ENCODE measurements at regions not wholly inside any gene's neighbourhood (a gene's known extent, or its start where the extent isn't known, plus 50 kb on each side); places are given as distances from the start of the nearest gene placed in this dataset.

- no peak for DNase-seq
These were observed 145.9 kb downstream of the CDC5L start for GRCh38 chr6:44533421-44533820.

DNA sequence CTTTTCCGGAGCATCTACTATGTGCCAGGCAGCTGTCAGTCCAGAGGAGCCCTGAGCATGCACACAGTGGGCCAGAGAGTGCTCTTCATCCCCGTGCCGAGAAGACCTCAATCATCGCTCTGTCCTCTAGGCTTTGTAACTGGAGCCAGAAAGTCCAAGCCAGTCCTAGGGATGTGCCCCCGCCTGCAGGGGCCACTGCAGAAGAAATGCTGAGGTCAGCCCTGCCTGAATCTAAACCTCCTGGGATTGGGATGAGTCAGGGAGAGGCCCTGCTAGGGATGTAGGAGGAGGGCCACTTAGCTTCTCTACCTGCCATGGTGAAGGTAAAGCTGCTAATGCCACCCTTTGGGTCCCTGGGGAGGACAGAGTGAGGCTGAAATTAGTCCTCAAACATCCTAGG, 146.8 kb downstream of the CDC5L start:
- DNase-seq, result no peak

DNA sequence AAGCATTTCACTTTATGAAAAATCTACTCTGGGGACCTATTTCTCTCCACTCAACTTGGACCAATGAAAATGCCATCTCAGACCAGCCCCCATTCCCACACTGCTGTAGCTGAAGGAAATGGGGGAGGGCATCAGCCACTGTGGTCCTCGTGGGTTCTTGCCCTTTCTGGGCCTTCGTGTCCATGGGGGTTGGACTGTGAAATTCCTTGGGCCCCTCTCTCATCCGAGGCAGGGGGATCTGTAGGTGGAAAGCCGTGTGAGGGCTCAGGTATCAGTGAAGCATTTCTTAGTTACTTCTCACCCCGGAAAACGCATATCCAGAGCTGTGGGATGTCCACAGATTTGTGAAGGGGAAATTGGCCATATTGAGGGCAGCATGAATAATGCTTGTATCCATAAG, 147.9 kb downstream of the CDC5L start:
- no peak for DNase-seq

GRCh38 chr6:44535967-44536366, 148.5 kb downstream of the CDC5L start:
- no peak for DNase-seq

GRCh38 chr6:44537306-44538049, 150.0 kb downstream of the CDC5L start:
- DNase-seq, result no peak

DNA sequence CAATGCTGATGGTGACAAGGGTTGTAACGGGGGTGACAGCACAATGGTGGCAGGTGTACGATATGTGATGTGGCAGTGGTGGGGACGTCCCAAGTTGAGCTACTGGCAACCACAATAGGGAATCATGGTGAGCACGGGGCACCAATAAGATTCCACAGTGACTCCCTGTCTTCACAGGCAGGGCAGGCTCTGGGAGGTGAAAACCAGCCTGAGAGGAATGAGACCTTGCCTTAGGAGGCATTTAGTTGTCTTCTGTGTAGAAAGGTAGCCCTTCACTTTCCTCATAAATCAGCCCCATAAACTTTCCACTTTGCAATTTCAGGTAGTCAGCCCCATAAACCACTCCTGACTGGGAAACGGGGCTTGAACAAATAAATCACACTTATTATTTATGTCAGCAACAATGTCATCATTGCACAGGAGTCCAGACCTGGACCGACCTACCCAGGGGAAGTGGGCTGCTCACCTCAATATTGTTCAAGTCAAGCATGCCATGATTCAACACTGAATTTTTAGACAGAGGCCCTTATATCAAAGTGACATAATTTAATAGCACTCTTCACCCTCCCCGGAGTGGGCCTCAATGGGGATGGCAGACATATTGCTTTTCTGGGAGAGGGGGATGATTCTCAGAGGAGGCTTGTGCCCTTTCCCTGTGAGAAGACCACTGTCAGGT, 150.8 kb downstream of the CDC5L start:
- DNase-seq, result no peak

DNA sequence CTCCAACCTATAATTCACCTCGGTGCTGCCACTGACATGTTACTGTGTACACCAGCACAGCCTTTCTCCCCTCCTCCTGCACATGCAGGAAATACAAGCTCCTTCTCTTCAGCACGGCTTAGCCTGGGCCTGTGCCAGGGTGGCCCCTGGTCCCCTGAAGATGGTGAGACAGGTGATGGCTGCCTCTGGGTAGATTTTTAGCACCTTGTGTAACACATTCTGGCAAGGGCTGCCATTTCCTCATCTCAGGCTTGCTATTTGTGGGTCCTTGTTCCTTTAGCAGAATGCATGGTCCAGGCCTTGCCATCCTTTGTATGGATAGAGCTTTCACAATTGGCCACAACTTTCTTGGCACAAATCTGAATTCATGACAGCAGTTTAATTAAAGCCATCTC, 151.3 kb downstream of the CDC5L start:
- no peak for DNase-seq

GRCh38 chr6:44539701-44540355, 152.3 kb downstream of the CDC5L start:
- DNase-seq, result no peak

DNA sequence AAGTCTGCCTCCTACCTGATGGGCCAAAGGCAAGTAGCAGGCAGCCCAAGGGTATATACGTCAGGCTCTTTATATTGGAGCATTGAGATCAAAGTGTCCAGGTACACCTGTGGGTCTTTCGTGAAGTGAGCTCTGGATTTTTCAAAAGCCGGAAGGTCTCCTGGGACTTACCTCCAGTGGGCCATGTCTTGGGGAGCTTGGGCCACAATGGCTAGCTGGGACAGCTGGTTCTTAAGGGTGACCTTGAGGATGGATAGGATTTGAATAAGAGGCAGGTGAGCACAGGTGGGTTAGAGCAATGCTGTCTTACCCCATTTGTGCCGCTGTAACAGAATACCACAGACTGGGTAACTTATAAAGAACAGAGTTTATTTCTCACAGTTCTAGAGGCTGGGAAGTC, 153.4 kb downstream of the CDC5L start:
- no peak for DNase-seq

- DNase-seq, result peak; percentile 52
These were observed 155.1 kb downstream of the CDC5L start for GRCh38 chr6:44542401-44543116.

DNA sequence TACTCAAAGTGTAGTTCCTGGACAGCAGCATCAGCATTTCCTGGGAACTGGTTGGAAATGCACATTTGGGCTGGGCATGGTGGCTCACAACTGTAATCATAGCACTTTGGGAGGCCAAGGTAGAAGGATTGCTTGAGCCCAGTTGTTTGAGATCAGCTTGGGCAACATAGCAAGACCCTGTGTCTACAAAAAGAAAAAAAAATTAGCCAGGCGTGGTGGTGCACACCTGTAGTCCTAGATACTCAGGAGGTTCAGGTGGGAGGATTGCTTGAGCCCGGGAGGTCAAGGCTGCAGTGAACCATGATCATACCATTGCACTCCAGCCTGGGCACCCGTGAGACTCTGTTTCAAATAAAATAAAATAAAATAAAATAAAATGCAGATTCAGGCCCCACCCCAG, 156.2 kb downstream of the CDC5L start:
- no peak for DNase-seq

DNA sequence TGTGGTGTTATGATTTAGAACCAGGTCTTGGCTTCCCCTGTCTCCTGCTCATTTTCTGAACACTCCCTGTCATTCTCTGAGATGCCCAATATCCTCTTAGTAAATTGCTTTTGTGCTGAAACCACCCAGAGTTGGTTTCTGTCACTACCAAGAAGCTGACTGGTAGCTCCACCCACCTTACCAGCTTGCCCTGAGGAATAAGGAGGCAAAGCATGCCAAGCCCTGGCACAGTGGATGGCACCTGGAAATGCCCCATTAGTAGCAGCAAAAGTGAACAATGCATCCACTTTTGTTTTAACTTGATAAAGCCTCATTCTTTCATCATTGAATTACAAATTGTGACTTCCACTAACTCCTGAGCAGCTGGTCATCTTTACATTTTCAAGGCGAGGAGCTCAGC, 157.7 kb downstream of the CDC5L start:
- no peak for DNase-seq

- DNase-seq, result no peak
These were observed 160.8 kb downstream of the CDC5L start for GRCh38 chr6:44548319-44548718.

- DNase-seq, result no peak
These were observed 162.0 kb downstream of the CDC5L start for GRCh38 chr6:44549516-44549915.

DNA sequence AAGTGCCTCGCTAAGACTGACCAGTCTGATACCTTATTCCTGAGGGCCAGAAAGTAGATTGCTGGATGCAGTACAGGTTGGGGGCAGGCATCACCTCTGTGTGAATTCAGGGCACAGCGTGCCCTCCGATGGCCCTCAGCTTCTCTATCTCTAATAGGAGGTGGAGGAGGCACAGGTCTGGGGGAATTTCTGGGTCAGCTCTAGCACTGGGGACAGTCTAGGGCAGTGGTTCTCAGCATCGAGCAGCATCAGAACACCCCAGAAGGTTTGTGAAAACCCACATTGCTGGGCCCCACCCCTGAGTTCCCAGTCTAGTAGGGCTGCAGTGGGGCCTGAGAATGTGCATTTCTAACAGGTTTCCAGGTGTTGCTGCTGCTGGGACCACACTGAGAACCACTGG, 166.7 kb downstream of the CDC5L start:
- no peak for DNase-seq

DNA sequence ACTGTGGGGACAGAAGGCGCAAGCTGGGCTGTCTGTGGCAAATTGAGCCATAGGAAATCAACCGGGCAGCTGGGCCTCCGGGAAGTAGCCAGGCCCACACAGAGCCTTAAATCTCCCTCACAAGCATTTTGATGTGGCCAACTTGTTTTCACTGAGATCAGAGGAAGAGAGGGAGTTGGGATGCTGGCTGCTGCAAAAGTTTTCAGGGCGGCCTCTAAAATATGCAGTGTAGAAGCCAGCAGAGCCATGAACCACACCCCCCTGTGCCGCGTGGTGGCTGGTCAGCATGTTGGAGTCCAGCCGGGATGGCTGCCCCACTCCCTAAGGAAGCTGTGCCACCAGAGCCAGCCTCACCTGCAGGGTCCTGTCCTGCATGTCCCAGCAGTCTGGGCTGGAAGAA, 167.4 kb downstream of the CDC5L start:
- no peak for DNase-seq

- no peak for DNase-seq
These were observed 168.5 kb downstream of the CDC5L start for GRCh38 chr6:44556046-44556445.

GRCh38 chr6:44558024-44558831, 170.7 kb downstream of the CDC5L start:
- DNase-seq, result no peak

GRCh38 chr6:44558832-44559251, 171.3 kb downstream of the CDC5L start:
- DNase-seq, result no peak

- no peak for DNase-seq
These were observed 172.2 kb downstream of the CDC5L start for GRCh38 chr6:44559486-44560270.

GRCh38 chr6:44560458-44561059, 173.1 kb downstream of the CDC5L start:
- DNase-seq, result no peak

Data from retina (tissue), 1 donor.